Activated T-cell treated with anti-CD3 and anti-CD28 coated beads, Interleukin-2, amount 50 U/mL, for 24 hours (primary cell): ENCODE measurements at regions not wholly inside any gene's neighbourhood (a gene's known extent, or its start where the extent isn't known, plus 50 kb on each side); places are given as distances from the start of the nearest gene placed in this dataset.

Experiments used
- DNase-seq: peaks from one replicate; pipeline ENCODE4 v3.0.0-alpha.2; 2020
- H3K27ac Mint-ChIP-seq: 2 replicates; pipeline ENCODE4 v1.8.0; 2020; ENCODE audit warnings: mild to moderate bottlenecking, mixed read lengths
- H3K27me3 Mint-ChIP-seq: 2 replicates; pipeline ENCODE4 v1.8.0; 2020; ENCODE audit warnings: mixed read lengths
- H3K36me3 Mint-ChIP-seq: 2 replicates; pipeline ENCODE4 v1.8.0; 2020; ENCODE audit warnings: low read depth, mixed read lengths
- H3K4me1 Mint-ChIP-seq: 2 replicates; pipeline ENCODE4 v1.8.0; 2020; ENCODE audit warnings: low read depth, mixed read lengths
- H3K4me3 Mint-ChIP-seq: 2 replicates; pipeline ENCODE4 v1.8.0; 2020; ENCODE audit warnings: mild to moderate bottlenecking, moderate library complexity, mixed read lengths
- H3K9me3 Mint-ChIP-seq: 2 replicates; pipeline ENCODE4 v1.8.0; 2020; ENCODE audit warnings: mixed read lengths

- H3K4me3 Mint-ChIP-seq, result no peak overlapping the region
- H3K27ac Mint-ChIP-seq, result no peak overlapping the region
- no peak for DNase-seq
- no peaks in the 10 kb centered on the region for H3K4me1 Mint-ChIP-seq
- peaks cover 9% of the 10 kb centered on the region for H3K9me3 Mint-ChIP-seq
- no peaks in the 10 kb centered on the region for H3K36me3 Mint-ChIP-seq
- no peaks in the 10 kb centered on the region for H3K27me3 Mint-ChIP-seq
Measured at GRCh38 chr9:13513716-13514444, 234.4 kb upstream of the MPDZ start.

- no peaks in the 10 kb centered on the region for H3K27me3 Mint-ChIP-seq
- no peak for DNase-seq
- peaks cover 9% of the 10 kb centered on the region for H3K9me3 Mint-ChIP-seq
- no peaks in the 10 kb centered on the region for H3K4me1 Mint-ChIP-seq
- H3K4me3 Mint-ChIP-seq, result no peak overlapping the region
- H3K36me3 Mint-ChIP-seq, result no peaks in the 10 kb centered on the region
- H3K27ac Mint-ChIP-seq, result no peak overlapping the region
Measured at GRCh38 chr9:13513286-13513685, 233.8 kb upstream of the MPDZ start.

- Mint-ChIP-seq H3K4me1 (no peaks in the 10 kb centered on the region), H3K9me3 (peaks cover 14% of the 10 kb centered on the region), H3K27ac (no peak overlapping the region), H3K27me3 (no peaks in the 10 kb centered on the region), H3K4me3 (no peak overlapping the region), H3K36me3 (no peaks in the 10 kb centered on the region)
- no peak for DNase-seq
Measured at GRCh38 chr9:13508681-13509080, 229.2 kb upstream of the MPDZ start.

- H3K36me3 Mint-ChIP-seq, result no peaks in the 10 kb centered on the region
- H3K27ac Mint-ChIP-seq, result no peak overlapping the region
- no peak for DNase-seq
- H3K9me3 Mint-ChIP-seq, result peaks cover 15% of the 10 kb centered on the region
- no peak overlapping the region for H3K4me3 Mint-ChIP-seq
- H3K27me3 Mint-ChIP-seq, result no peaks in the 10 kb centered on the region
- no peaks in the 10 kb centered on the region for H3K4me1 Mint-ChIP-seq
Measured at GRCh38 chr9:13508086-13508485, 228.6 kb upstream of the MPDZ start.

- no peaks in the 10 kb centered on the region for H3K36me3 Mint-ChIP-seq
- H3K4me3 Mint-ChIP-seq, result no peak overlapping the region
- no peak for DNase-seq
- H3K27ac Mint-ChIP-seq, result no peak overlapping the region
- H3K9me3 Mint-ChIP-seq, result peaks cover 16% of the 10 kb centered on the region
- H3K27me3 Mint-ChIP-seq, result no peaks in the 10 kb centered on the region
- H3K4me1 Mint-ChIP-seq, result no peaks in the 10 kb centered on the region
Measured at GRCh38 chr9:13505797-13506196, 226.3 kb upstream of the MPDZ start.

- H3K36me3 Mint-ChIP-seq, result no peaks in the 10 kb centered on the region
- no peaks in the 10 kb centered on the region for H3K27me3 Mint-ChIP-seq
- H3K4me1 Mint-ChIP-seq, result no peaks in the 10 kb centered on the region
- H3K9me3 Mint-ChIP-seq, result peaks cover 14% of the 10 kb centered on the region
- DNase-seq, result no peak
- no peak overlapping the region for H3K27ac Mint-ChIP-seq
- no peak overlapping the region for H3K4me3 Mint-ChIP-seq
Measured at GRCh38 chr9:13503599-13503998, 224.1 kb upstream of the MPDZ start.

GRCh38 chr9:13502484-13502883 lies 223.0 kb upstream of the MPDZ start:
- H3K36me3 Mint-ChIP-seq, result no peaks in the 10 kb centered on the region
- no peaks in the 10 kb centered on the region for H3K27me3 Mint-ChIP-seq

GRCh38 chr9:13501018-13501417 lies 221.5 kb upstream of the MPDZ start:
- H3K9me3 Mint-ChIP-seq, result peaks cover 16% of the 10 kb centered on the region

More at GRCh38 chr9:13502484-13502883, 223.0 kb upstream of the MPDZ start:
- H3K4me1 Mint-ChIP-seq, result no peaks in the 10 kb centered on the region
- H3K27ac Mint-ChIP-seq, result no peak overlapping the region
- H3K9me3 Mint-ChIP-seq, result peaks cover 16% of the 10 kb centered on the region
- H3K4me3 Mint-ChIP-seq, result no peak overlapping the region
- DNase-seq, result no peak

GRCh38 chr9:13500034-13500433 lies 220.5 kb upstream of the MPDZ start:
- Mint-ChIP-seq H3K4me3 (no peak overlapping the region), H3K36me3 (no peaks in the 10 kb centered on the region), H3K27ac (no peak overlapping the region), H3K4me1 (no peaks in the 10 kb centered on the region), H3K9me3 (peaks cover 18% of the 10 kb centered on the region), H3K27me3 (no peaks in the 10 kb centered on the region)
- no peak for DNase-seq

More at GRCh38 chr9:13501018-13501417, 221.5 kb upstream of the MPDZ start:
- Mint-ChIP-seq H3K27me3 (no peaks in the 10 kb centered on the region), H3K27ac (no peak overlapping the region), H3K36me3 (no peaks in the 10 kb centered on the region), H3K4me3 (no peak overlapping the region), H3K4me1 (no peaks in the 10 kb centered on the region)
- no peak for DNase-seq

- no peaks in the 10 kb centered on the region for H3K36me3 Mint-ChIP-seq
- no peak overlapping the region for H3K27ac Mint-ChIP-seq
- no peaks in the 10 kb centered on the region for H3K4me1 Mint-ChIP-seq
- no peak for DNase-seq
- H3K27me3 Mint-ChIP-seq, result no peaks in the 10 kb centered on the region
- no peak overlapping the region for H3K4me3 Mint-ChIP-seq
- peaks cover 9% of the 10 kb centered on the region for H3K9me3 Mint-ChIP-seq
Measured at GRCh38 chr9:13493697-13494096, 214.2 kb upstream of the MPDZ start.

GRCh38 chr9:13491493-13492424 lies 212.3 kb upstream of the MPDZ start:
- H3K36me3 Mint-ChIP-seq, result no peaks in the 10 kb centered on the region
- no peaks in the 10 kb centered on the region for H3K4me1 Mint-ChIP-seq
- no peaks in the 10 kb centered on the region for H3K27me3 Mint-ChIP-seq
- H3K4me3 Mint-ChIP-seq, result no peak overlapping the region
- H3K9me3 Mint-ChIP-seq, result peaks cover 6% of the 10 kb centered on the region
- H3K27ac Mint-ChIP-seq, result no peak overlapping the region
- no peak for DNase-seq

- no peak overlapping the region for H3K4me3 Mint-ChIP-seq
- H3K27me3 Mint-ChIP-seq, result no peaks in the 10 kb centered on the region
- no peak overlapping the region for H3K27ac Mint-ChIP-seq
- no peaks in the 10 kb centered on the region for H3K4me1 Mint-ChIP-seq
- H3K36me3 Mint-ChIP-seq, result no peaks in the 10 kb centered on the region
- peaks cover 6% of the 10 kb centered on the region for H3K9me3 Mint-ChIP-seq
- DNase-seq, result no peak
Measured at GRCh38 chr9:13491138-13491492, 211.6 kb upstream of the MPDZ start.

GRCh38 chr9:13487936-13488335 lies 208.4 kb upstream of the MPDZ start:
- no peak overlapping the region for H3K27ac Mint-ChIP-seq
- H3K9me3 Mint-ChIP-seq, result no peaks in the 10 kb centered on the region
- H3K4me3 Mint-ChIP-seq, result no peak overlapping the region

GRCh38 chr9:13487498-13487897 lies 208.0 kb upstream of the MPDZ start:
- Mint-ChIP-seq H3K4me1 (no peaks in the 10 kb centered on the region), H3K27me3 (no peaks in the 10 kb centered on the region), H3K27ac (no peak overlapping the region), H3K4me3 (no peak overlapping the region), H3K9me3 (no peaks in the 10 kb centered on the region), H3K36me3 (no peaks in the 10 kb centered on the region)
- no peak for DNase-seq

More at GRCh38 chr9:13487936-13488335, 208.4 kb upstream of the MPDZ start:
- no peak for DNase-seq
- H3K4me1 Mint-ChIP-seq, result no peaks in the 10 kb centered on the region
- H3K36me3 Mint-ChIP-seq, result no peaks in the 10 kb centered on the region
- no peaks in the 10 kb centered on the region for H3K27me3 Mint-ChIP-seq

- no peak for DNase-seq
- H3K36me3 Mint-ChIP-seq, result no peaks in the 10 kb centered on the region
Measured at GRCh38 chr9:13487071-13487470, 207.6 kb upstream of the MPDZ start.

More at GRCh38 chr9:13487071-13487470, 207.6 kb upstream of the MPDZ start:
- Mint-ChIP-seq H3K9me3 (no peaks in the 10 kb centered on the region), H3K4me3 (no peak overlapping the region), H3K27ac (no peak overlapping the region), H3K4me1 (no peaks in the 10 kb centered on the region), H3K27me3 (no peaks in the 10 kb centered on the region)
